ENCODE measurements at regions not wholly inside any gene's neighbourhood (a gene's known extent, or its start where the extent isn't known, plus 50 kb on each side); places are given as distances from the start of the nearest gene placed in this dataset.

DNA sequence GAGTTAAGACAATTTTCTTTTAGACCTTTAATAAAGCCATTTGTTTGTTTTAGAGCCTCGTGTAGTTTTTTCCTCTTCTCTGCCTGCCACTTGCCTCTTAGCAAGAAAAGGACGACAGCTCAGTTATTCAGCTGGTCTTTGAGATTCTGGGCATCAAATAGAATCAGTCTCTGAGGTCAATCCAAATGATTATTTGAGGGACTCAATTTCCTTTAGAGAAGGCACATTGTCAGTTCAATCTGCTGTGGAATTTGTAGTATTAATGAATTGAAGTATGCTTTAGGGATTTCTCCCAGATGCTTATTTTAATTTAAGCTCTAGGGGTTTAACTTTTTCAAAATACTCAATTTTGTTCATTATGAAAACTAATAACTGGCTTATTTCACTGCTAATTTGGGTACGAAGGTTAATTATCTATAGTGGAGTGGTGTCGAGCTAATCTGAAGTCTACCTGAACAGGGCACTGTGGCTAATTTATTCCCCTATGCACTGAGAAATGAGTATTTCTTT, 841.2 kb upstream of the AUTS2 start:
- TF ChIP-seq, protein P1, sequence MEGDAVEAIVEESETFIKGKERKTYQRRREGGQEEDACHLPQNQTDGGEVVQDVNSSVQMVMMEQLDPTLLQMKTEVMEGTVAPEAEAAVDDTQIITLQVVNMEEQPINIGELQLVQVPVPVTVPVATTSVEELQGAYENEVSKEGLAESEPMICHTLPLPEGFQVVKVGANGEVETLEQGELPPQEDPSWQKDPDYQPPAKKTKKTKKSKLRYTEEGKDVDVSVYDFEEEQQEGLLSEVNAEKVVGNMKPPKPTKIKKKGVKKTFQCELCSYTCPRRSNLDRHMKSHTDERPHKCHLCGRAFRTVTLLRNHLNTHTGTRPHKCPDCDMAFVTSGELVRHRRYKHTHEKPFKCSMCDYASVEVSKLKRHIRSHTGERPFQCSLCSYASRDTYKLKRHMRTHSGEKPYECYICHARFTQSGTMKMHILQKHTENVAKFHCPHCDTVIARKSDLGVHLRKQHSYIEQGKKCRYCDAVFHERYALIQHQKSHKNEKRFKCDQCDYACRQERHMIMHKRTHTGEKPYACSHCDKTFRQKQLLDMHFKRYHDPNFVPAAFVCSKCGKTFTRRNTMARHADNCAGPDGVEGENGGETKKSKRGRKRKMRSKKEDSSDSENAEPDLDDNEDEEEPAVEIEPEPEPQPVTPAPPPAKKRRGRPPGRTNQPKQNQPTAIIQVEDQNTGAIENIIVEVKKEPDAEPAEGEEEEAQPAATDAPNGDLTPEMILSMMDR (IDR thresholded peaks at IDR 0.05; ENCODE audit: unreplicated experiment): no peak
- Mint-ChIP-seq H3K36me3 (ENCODE audit: low read depth, unreplicated experiment) (peaks cover 16% of the 10 kb centered on the region), H3K27ac (ENCODE audit: unreplicated experiment) (no peak overlapping the region), H3K9me3 (ENCODE audit: unreplicated experiment) (peaks cover 51% of the 10 kb centered on the region), H3K4me3 (ENCODE audit: unreplicated experiment) (no peak overlapping the region), H3K27me3 (ENCODE audit: unreplicated experiment) (peaks cover 5% of the 10 kb centered on the region), H3K4me1 (ENCODE audit: unreplicated experiment) (no peaks in the 10 kb centered on the region)
- DNase-seq (ENCODE audit: low spot score): no peak

DNA sequence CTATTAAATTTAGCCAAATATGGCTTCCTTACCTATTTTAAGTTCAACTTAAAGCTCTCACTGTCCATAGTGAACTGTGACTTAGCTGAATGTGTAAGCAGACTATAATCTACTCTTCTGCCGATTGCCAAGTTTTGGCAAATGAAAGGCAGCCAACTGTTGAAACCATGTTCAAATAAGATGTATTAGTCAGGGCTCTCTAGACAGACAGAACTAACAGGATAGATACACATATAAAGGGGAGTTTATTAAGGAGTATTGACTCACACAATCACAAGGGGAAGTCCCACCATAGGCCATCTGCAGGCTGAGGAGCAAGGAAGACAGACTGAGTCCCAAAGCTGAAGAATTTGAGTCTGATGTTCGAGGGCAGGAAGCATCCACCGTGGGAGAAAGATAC, 837.7 kb upstream of the AUTS2 start:
- no peaks in the 10 kb centered on the region for H3K4me1 Mint-ChIP-seq (ENCODE audit: unreplicated experiment)
- DNase-seq (ENCODE audit: low spot score): no peak
- peaks cover 9% of the 10 kb centered on the region for H3K36me3 Mint-ChIP-seq (ENCODE audit: low read depth, unreplicated experiment)
- peaks cover 2% of the 10 kb centered on the region for H3K27me3 Mint-ChIP-seq (ENCODE audit: unreplicated experiment)
- H3K27ac Mint-ChIP-seq (ENCODE audit: unreplicated experiment): no peak overlapping the region
- peaks cover 41% of the 10 kb centered on the region for H3K9me3 Mint-ChIP-seq (ENCODE audit: unreplicated experiment)
- TF ChIP-seq, protein P1 (IDR thresholded peaks at IDR 0.05; ENCODE audit: unreplicated experiment): no peak
- no peak overlapping the region for H3K4me3 Mint-ChIP-seq (ENCODE audit: unreplicated experiment)

DNA sequence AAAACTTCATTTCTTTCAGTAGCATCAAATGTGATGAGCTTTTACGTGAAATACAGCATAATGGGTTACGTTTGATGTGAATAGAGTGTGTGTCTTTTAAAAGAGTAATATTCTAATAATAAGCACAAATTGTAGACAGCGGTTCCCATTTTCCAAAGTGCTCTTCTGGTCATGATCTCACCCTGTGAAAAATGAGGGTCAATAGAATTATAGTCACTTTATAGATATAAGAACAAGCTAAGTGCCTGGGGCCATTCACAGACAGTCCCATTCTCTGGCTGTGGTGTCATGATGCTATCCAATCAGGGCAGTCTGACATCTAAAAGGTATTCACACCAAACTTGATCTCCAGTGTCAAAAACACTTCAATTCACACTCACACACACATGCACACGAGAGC, 830.8 kb upstream of the AUTS2 start:
- Mint-ChIP-seq H3K27ac (ENCODE audit: unreplicated experiment) (no peak overlapping the region), H3K9me3 (ENCODE audit: unreplicated experiment) (peaks cover 31% of the 10 kb centered on the region), H3K36me3 (ENCODE audit: low read depth, unreplicated experiment) (peaks cover 3% of the 10 kb centered on the region)

GRCh38 chr7:68770649-68771048, 827.6 kb upstream of the AUTS2 start:
- TF ChIP-seq, protein P1 (IDR thresholded peaks at IDR 0.05; ENCODE audit: unreplicated experiment): no peak
- H3K4me1 Mint-ChIP-seq (ENCODE audit: unreplicated experiment): no peaks in the 10 kb centered on the region
- DNase-seq (ENCODE audit: low spot score): no peak
- peaks cover 2% of the 10 kb centered on the region for H3K27me3 Mint-ChIP-seq (ENCODE audit: unreplicated experiment)
- H3K36me3 Mint-ChIP-seq (ENCODE audit: low read depth, unreplicated experiment): peaks cover 3% of the 10 kb centered on the region
- no peak overlapping the region for H3K27ac Mint-ChIP-seq (ENCODE audit: unreplicated experiment)
- H3K9me3 Mint-ChIP-seq (ENCODE audit: unreplicated experiment): peaks cover 30% of the 10 kb centered on the region
- H3K4me3 Mint-ChIP-seq (ENCODE audit: unreplicated experiment): no peak overlapping the region

More for the DNA sequence above, 830.8 kb upstream of the AUTS2 start:
- DNase-seq (ENCODE audit: low spot score): no peak
- Mint-ChIP-seq H3K4me3 (ENCODE audit: unreplicated experiment) (no peak overlapping the region), H3K4me1 (ENCODE audit: unreplicated experiment) (no peaks in the 10 kb centered on the region), H3K27me3 (ENCODE audit: unreplicated experiment) (peaks cover 2% of the 10 kb centered on the region)
- TF ChIP-seq, protein P1 (IDR thresholded peaks at IDR 0.05; ENCODE audit: unreplicated experiment): no peak

DNA sequence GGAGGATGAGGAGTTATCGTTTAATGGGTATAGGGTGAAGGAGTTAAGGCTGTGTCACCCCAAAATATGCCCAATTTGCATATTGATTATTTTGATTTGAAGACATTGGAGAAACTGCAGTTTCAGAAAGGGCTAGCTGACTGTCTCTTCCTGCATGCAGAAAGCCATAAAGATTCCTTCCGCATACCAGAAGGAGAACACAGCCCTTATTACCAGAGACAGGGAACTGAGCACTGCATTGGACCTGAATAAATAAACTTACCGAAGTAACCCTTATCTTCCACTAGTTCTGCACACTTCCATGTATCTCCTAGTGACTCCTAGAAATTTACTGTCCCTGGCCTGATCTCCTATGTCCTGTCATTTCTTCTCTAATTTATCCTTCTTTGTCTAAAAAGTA, 821.9 kb upstream of the AUTS2 start:
- TF ChIP-seq, protein P1 (IDR thresholded peaks at IDR 0.05; ENCODE audit: unreplicated experiment): no peak
- DNase-seq (ENCODE audit: low spot score): no peak
- Mint-ChIP-seq H3K36me3 (ENCODE audit: low read depth, unreplicated experiment) (no peaks in the 10 kb centered on the region), H3K27ac (ENCODE audit: unreplicated experiment) (no peak overlapping the region), H3K4me1 (ENCODE audit: unreplicated experiment) (no peaks in the 10 kb centered on the region), H3K4me3 (ENCODE audit: unreplicated experiment) (no peak overlapping the region), H3K9me3 (ENCODE audit: unreplicated experiment) (peaks cover 30% of the 10 kb centered on the region), H3K27me3 (ENCODE audit: unreplicated experiment) (peaks cover 2% of the 10 kb centered on the region)
